HepG2 (cell line): ENCODE measurements at regions not wholly inside any gene's neighbourhood (a gene's known extent, or its start where the extent isn't known, plus 50 kb on each side); places are given as distances from the start of the nearest gene placed in this dataset.

ENCODE experiments used
- NFE2L1 ChIP-seq: sonication (generic); formaldehyde crosslinking; IDR thresholded peaks from 2 replicates; pipeline ENCODE4 v1.4.0; 2020; ENCODE audit warnings: missing genetic modification reagents, mild to moderate bottlenecking, borderline replicate concordance
- SRF ChIP-seq: IDR thresholded peaks from 2 replicates; pipeline ENCODE4 v1.6.1; 2011; ENCODE audit warnings: mild to moderate bottlenecking, low read depth, low read length, moderate library complexity
- ZNF703 ChIP-seq: sonication (generic); formaldehyde crosslinking; IDR thresholded peaks from 2 replicates; pipeline ENCODE4 v1.5.1; 2020; ENCODE audit warnings: missing genetic modification reagents, mild to moderate bottlenecking, moderate library complexity, borderline replicate concordance
- ZNF747 ChIP-seq: sonication (generic); formaldehyde crosslinking; IDR thresholded peaks from 2 replicates; pipeline ENCODE4 v1.8.1; 2023; ENCODE audit warnings: missing genetic modification reagents, mild to moderate bottlenecking, borderline replicate concordance
- TF ChIP-seq, protein P1 (sequence below): IDR thresholded peaks from 2 replicates; pipeline ENCODE4 v1.6.1; 2012; ENCODE audit warnings: inconsistent platforms
- TF ChIP-seq, protein P2 (sequence below): sonication (generic); formaldehyde crosslinking; IDR thresholded peaks from 2 replicates; pipeline ENCODE4 v1.4.0; 2020; ENCODE audit warnings: missing genetic modification reagents
- TF ChIP-seq, protein P3 (sequence below): sonication (generic); formaldehyde crosslinking; IDR thresholded peaks from 2 replicates; pipeline ENCODE4 v1.5.0; 2020; ENCODE audit warnings: mild to moderate bottlenecking, missing genetic modification reagents, moderate library complexity
- TF ChIP-seq, protein P4 (sequence below): IDR thresholded peaks from 2 replicates; pipeline ENCODE4 v1.6.1; 2012; ENCODE audit warnings: low read depth, low read length, improper control_type of control experiment

DNA sequence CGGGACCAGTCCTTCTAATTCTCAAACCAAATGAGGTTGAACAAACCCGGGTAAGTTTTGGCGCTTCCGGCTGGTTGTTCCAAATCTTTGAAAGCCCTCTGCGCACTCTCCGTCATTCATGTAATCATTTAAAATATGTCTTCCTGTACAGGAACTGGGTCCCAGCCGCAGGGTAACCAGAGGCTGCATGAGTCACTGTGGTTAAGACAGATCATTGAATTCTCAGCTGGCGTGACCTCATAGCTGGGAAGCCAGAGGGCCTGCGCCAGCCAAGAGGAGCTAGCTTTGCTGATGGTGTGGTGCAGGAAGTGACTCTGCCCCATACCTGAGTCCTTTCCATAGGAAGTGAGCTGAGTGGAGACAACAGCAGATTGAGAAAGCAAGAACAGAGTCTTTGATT is 135.2 kb downstream of the TSHZ3 start:
- TF ChIP-seq SRF (no peak), NFE2L1 (CRISPR knock-in tag) (no peak), ZNF747 (CRISPR knock-in tag) (no peak), ZNF703 (CRISPR knock-in tag) (no peak)
- TF ChIP-seq, protein P1, sequence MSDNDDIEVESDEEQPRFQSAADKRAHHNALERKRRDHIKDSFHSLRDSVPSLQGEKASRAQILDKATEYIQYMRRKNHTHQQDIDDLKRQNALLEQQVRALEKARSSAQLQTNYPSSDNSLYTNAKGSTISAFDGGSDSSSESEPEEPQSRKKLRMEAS, result no peak
- TF ChIP-seq, protein P2, sequence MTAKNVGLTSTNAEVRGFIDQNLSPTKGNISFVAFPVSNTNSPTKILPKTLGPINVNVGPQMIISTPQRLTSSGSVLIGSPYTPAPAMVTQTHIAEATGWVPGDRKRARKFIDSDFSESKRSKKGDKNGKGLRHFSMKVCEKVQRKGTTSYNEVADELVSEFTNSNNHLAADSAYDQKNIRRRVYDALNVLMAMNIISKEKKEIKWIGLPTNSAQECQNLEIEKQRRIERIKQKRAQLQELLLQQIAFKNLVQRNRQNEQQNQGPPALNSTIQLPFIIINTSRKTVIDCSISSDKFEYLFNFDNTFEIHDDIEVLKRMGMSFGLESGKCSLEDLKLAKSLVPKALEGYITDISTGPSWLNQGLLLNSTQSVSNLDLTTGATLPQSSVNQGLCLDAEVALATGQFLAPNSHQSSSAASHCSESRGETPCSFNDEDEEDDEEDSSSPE, result no peak
- TF ChIP-seq, protein P3, sequence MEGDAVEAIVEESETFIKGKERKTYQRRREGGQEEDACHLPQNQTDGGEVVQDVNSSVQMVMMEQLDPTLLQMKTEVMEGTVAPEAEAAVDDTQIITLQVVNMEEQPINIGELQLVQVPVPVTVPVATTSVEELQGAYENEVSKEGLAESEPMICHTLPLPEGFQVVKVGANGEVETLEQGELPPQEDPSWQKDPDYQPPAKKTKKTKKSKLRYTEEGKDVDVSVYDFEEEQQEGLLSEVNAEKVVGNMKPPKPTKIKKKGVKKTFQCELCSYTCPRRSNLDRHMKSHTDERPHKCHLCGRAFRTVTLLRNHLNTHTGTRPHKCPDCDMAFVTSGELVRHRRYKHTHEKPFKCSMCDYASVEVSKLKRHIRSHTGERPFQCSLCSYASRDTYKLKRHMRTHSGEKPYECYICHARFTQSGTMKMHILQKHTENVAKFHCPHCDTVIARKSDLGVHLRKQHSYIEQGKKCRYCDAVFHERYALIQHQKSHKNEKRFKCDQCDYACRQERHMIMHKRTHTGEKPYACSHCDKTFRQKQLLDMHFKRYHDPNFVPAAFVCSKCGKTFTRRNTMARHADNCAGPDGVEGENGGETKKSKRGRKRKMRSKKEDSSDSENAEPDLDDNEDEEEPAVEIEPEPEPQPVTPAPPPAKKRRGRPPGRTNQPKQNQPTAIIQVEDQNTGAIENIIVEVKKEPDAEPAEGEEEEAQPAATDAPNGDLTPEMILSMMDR (CRISPR knock-in tag), result no peak
- TF ChIP-seq, protein P4, sequence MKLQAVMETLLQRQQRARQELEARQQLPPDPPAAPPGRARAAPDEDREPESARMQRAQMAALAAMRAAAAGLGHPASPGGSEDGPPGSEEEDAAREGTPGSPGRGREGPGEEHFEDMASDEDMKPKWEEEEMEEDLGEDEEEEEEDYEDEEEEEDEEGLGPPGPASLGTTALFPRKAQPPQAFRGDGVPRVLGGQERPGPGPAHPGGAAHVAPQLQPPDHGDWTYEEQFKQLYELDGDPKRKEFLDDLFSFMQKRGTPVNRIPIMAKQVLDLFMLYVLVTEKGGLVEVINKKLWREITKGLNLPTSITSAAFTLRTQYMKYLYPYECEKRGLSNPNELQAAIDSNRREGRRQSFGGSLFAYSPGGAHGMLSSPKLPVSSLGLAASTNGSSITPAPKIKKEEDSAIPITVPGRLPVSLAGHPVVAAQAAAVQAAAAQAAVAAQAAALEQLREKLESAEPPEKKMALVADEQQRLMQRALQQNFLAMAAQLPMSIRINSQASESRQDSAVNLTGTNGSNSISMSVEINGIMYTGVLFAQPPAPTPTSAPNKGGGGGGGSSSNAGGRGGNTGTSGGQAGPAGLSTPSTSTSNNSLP, result no peak
